ENCODE measurements at regions not wholly inside any gene's neighbourhood (a gene's known extent, or its start where the extent isn't known, plus 50 kb on each side); places are given as distances from the start of the nearest gene placed in this dataset.

GRCh38 chr1:114209971-114210370 is 56.3 kb upstream of the SYT6 start:
- H3K36me3 ChIP-seq (ENCODE audit: low read depth) = no peaks in the 10 kb centered on the region
- no peak for DNase-seq
- no peaks in the 10 kb centered on the region for H3K4me1 ChIP-seq (ENCODE audit: low read depth)
- intact Hi-C loops (cut with DNase I, micrococcal nuclease) = no loop called here
- no peak for TF ChIP-seq CTCF (IDR thresholded peaks at IDR 0.05)
- no peak for ATAC-seq
- H3K4me3 ChIP-seq = no peak overlapping the region
- no peaks in the 10 kb centered on the region for H3K9me3 ChIP-seq

- Histone ChIP-seq H3K9me3 (no peaks in the 10 kb centered on the region), H3K4me1 (ENCODE audit: low read depth) (no peaks in the 10 kb centered on the region), H3K36me3 (ENCODE audit: low read depth) (no peaks in the 10 kb centered on the region), H3K4me3 (no peak overlapping the region)
- DNase-seq (no peak), ATAC-seq (no peak)
- intact Hi-C loops (cut with DNase I, micrococcal nuclease) = no loop called here
- no peak for TF ChIP-seq CTCF (IDR thresholded peaks at IDR 0.05)
These were observed 55.0 kb upstream of the SYT6 start for GRCh38 chr1:114208714-114209113.

- DNase-seq (no peak), ATAC-seq (no peak)
- no peak for TF ChIP-seq CTCF (IDR thresholded peaks at IDR 0.05)
- Histone ChIP-seq H3K36me3 (ENCODE audit: low read depth) (no peaks in the 10 kb centered on the region), H3K4me3 (no peak overlapping the region), H3K4me1 (ENCODE audit: low read depth) (no peaks in the 10 kb centered on the region), H3K9me3 (no peaks in the 10 kb centered on the region)
- intact Hi-C loops (cut with DNase I, micrococcal nuclease) = no loop called here
These were observed 54.4 kb upstream of the SYT6 start for GRCh38 chr1:114208106-114208505.

- Histone ChIP-seq H3K4me1 (ENCODE audit: low read depth) (no peaks in the 10 kb centered on the region), H3K36me3 (ENCODE audit: low read depth) (no peaks in the 10 kb centered on the region), H3K9me3 (no peaks in the 10 kb centered on the region), H3K4me3 (no peak overlapping the region)
- DNase-seq (no peak), ATAC-seq (no peak)
- intact Hi-C loops (cut with DNase I, micrococcal nuclease) = no loop called here
- no peak for TF ChIP-seq CTCF (IDR thresholded peaks at IDR 0.05)
These were observed 54.0 kb upstream of the SYT6 start for GRCh38 chr1:114207635-114208034.

- Histone ChIP-seq H3K4me3 (no peak overlapping the region), H3K36me3 (ENCODE audit: low read depth) (no peaks in the 10 kb centered on the region), H3K9me3 (no peaks in the 10 kb centered on the region), H3K4me1 (ENCODE audit: low read depth) (no peaks in the 10 kb centered on the region)
- no peak for ATAC-seq
- no peak for TF ChIP-seq CTCF (IDR thresholded peaks at IDR 0.05)
- no peak for DNase-seq
- intact Hi-C loops (cut with DNase I, micrococcal nuclease) = no loop called here
These were observed 52.7 kb upstream of the SYT6 start for GRCh38 chr1:114206392-114206791.

- intact Hi-C loops (cut with DNase I, micrococcal nuclease) = no loop called here
- ATAC-seq = no peak
- no peak for DNase-seq
These were observed 50.0 kb upstream of the SYT6 start for GRCh38 chr1:114203595-114204128.

More at GRCh38 chr1:114203595-114204128, 50.0 kb upstream of the SYT6 start:
- H3K36me3 ChIP-seq (ENCODE audit: low read depth) = no peaks in the 10 kb centered on the region
- no peaks in the 10 kb centered on the region for H3K4me1 ChIP-seq (ENCODE audit: low read depth)
- TF ChIP-seq CTCF (IDR thresholded peaks at IDR 0.05) = no peak
- no peak overlapping the region for H3K4me3 ChIP-seq
- no peaks in the 10 kb centered on the region for H3K9me3 ChIP-seq
